HFF-Myc (cell line): ENCODE measurements at regions not wholly inside any gene's neighbourhood (a gene's known extent, or its start where the extent isn't known, plus 50 kb on each side); places are given as distances from the start of the nearest gene placed in this dataset.

ENCODE experiments used
- DNase-seq: peaks from one replicate; pipeline ENCODE4 v3.0.0-alpha.2; 2011; ENCODE audit warnings: low read depth; ENCODE audit errors: extremely low read depth
- H3K4me3 ChIP-seq: replicated peaks from 2 replicates; pipeline ENCODE4 v1.5.1; 2011; ENCODE audit warnings: low read depth, mild to moderate bottlenecking, control low read depth, low read length
- CTCF ChIP-seq: IDR thresholded peaks from 2 replicates; pipeline ENCODE4 v1.5.1; 2012; ENCODE audit warnings: mild to moderate bottlenecking, low read depth, low read length, control low read depth; ENCODE audit errors: missing control alignments

- no peak overlapping the region for H3K4me3 ChIP-seq
- no peak for DNase-seq
- no peak for TF ChIP-seq CTCF
Measured at GRCh38 chr3:139793408-139793807, 115.6 kb upstream of the NMNAT3 start.

GRCh38 chr3:139780593-139780992 is 102.8 kb upstream of the NMNAT3 start:
- no peak for TF ChIP-seq CTCF
- no peak for DNase-seq
- no peak overlapping the region for H3K4me3 ChIP-seq

- no peak overlapping the region for H3K4me3 ChIP-seq
- TF ChIP-seq CTCF = no peak
- no peak for DNase-seq
Measured at GRCh38 chr3:139778682-139779233, 101.0 kb upstream of the NMNAT3 start.

- TF ChIP-seq CTCF = no peak
- DNase-seq = no peak
- H3K4me3 ChIP-seq = no peak overlapping the region
Measured at GRCh38 chr3:139774560-139775302, 97.0 kb upstream of the NMNAT3 start.

- peak; percentile 27 for DNase-seq
- TF ChIP-seq CTCF = no peak
- H3K4me3 ChIP-seq = no peak overlapping the region
Measured at GRCh38 chr3:139772539-139773500, 95.0 kb upstream of the NMNAT3 start.

- no peak for TF ChIP-seq CTCF
- DNase-seq = no peak
- H3K4me3 ChIP-seq = no peak overlapping the region
Measured at GRCh38 chr3:139771331-139771730, 93.6 kb upstream of the NMNAT3 start.
